Liver (tissue), 8 donors: ENCODE measurements at regions not wholly inside any gene's neighbourhood (a gene's known extent, or its start where the extent isn't known, plus 50 kb on each side); places are given as distances from the start of the nearest gene placed in this dataset.

Source experiments
- DNase-seq: peaks from one replicate; pipeline ENCODE4 v3.0.0-alpha.2; 2017; ENCODE audit warnings: low spot score
- H3K27ac ChIP-seq, 2 donors: one replicate each; pipeline ENCODE4 v1.7.0; 2013; ENCODE audit warnings: inconsistent platforms in 2 of 2, low read length in 2 of 2, control low read depth in 1 of 2, low read depth in 1 of 2, mild to moderate bottlenecking in 1 of 2
- H3K27me3 ChIP-seq, 4 donors: one replicate each; pipeline versions ENCODE4 v1.6.1 to v1.7.0; 2013; ENCODE audit warnings: low read length in 3 of 4, inconsistent platforms in 1 of 4, mild to moderate bottlenecking in 1 of 4, moderate library complexity in 1 of 4; ENCODE audit not compliant: control insufficient read depth in 4 of 4, insufficient read depth in 4 of 4
- H3K36me3 ChIP-seq, 4 donors: one replicate each; pipeline versions ENCODE4 v1.6.1 to v1.7.0; 2013; ENCODE audit warnings: low read length in 3 of 4, mild to moderate bottlenecking in 3 of 4, low read depth in 1 of 4, moderate library complexity in 1 of 4; ENCODE audit not compliant: control insufficient read depth in 4 of 4, insufficient read depth in 3 of 4
- H3K4me1 ChIP-seq, 4 donors: one replicate each; pipeline versions ENCODE4 v1.6.1 to v1.7.0; 2013; ENCODE audit warnings: low read length in 3 of 4, mild to moderate bottlenecking in 3 of 4, moderate library complexity in 1 of 4; ENCODE audit not compliant: control insufficient read depth in 4 of 4, insufficient read depth in 4 of 4
- H3K4me3 ChIP-seq, 3 donors: one replicate each; pipeline versions ENCODE4 v1.6.1 to v1.7.0; 2013; ENCODE audit warnings: low read length in 3 of 3, control low read depth in 1 of 3, low read depth in 1 of 3, mild to moderate bottlenecking in 1 of 3
- H3K9ac ChIP-seq, 2 donors: one replicate each; pipeline ENCODE4 v1.7.0; 2013; ENCODE audit warnings: low read length in 2 of 2, mild to moderate bottlenecking in 2 of 2, moderate library complexity in 2 of 2, control low read depth in 1 of 2, low read depth in 1 of 2
- H3K9me3 ChIP-seq, 4 donors: one replicate each; pipeline versions ENCODE4 v1.6.1 to v1.7.0; 2013; ENCODE audit warnings: low read length in 3 of 4; ENCODE audit not compliant: control insufficient read depth in 4 of 4
- ATF3 ChIP-seq: IDR thresholded peaks from 2 replicates; pipeline ENCODE4 v1.6.1; 2016; ENCODE audit warnings: antibody characterized with exemption
- CTCF ChIP-seq: fragments of 150-350 bp; IDR thresholded peaks from 2 replicates; pipeline ENCODE4 v1.5.1; 2017; ENCODE audit warnings: improper control_type of control experiment, low read depth, low read length; ENCODE audit not compliant: missing input control
- EGR1 ChIP-seq, 2 donors: IDR thresholded peaks; 2 replicates each; pipeline ENCODE4 v1.6.1; 2016 to 2018; ENCODE audit warnings: antibody characterized with exemption in 2 of 2, low read depth in 2 of 2
- FOXA1 ChIP-seq: IDR thresholded peaks from 2 replicates; pipeline ENCODE4 v1.6.1; 2016; ENCODE audit warnings: antibody characterized with exemption
- FOXA2 ChIP-seq: IDR thresholded peaks from 2 replicates; pipeline ENCODE4 v1.6.1; 2016; ENCODE audit warnings: antibody characterized with exemption
- GABPA ChIP-seq, 2 donors: IDR thresholded peaks in 1 of 2; conservative IDR thresholded peaks in 1 of 2; 2 replicates each; pipeline ENCODE4 v1.6.1; 2016; ENCODE audit warnings: antibody characterized with exemption in 2 of 2, mild to moderate bottlenecking in 1 of 2, moderate library complexity in 1 of 2
- HNF4A ChIP-seq, 2 donors: conservative IDR thresholded peaks; 2 replicates each; pipeline ENCODE4 v1.6.1; 2016; ENCODE audit warnings: antibody characterized with exemption in 2 of 2, mild to moderate bottlenecking in 2 of 2
- HNF4G ChIP-seq: IDR thresholded peaks from 2 replicates; pipeline ENCODE4 v1.6.1; 2016; ENCODE audit warnings: antibody characterized with exemption
- JUND ChIP-seq, 2 donors: IDR thresholded peaks; 2 replicates each; pipeline ENCODE4 v1.6.1; 2016; ENCODE audit warnings: antibody characterized with exemption in 2 of 2
- MAX ChIP-seq: IDR thresholded peaks from 2 replicates; pipeline ENCODE4 v1.6.1; 2016; ENCODE audit warnings: antibody characterized with exemption
- NR2F2 ChIP-seq: IDR thresholded peaks from 2 replicates; pipeline ENCODE4 v1.6.1; 2016; ENCODE audit warnings: antibody characterized with exemption
- RAD21 ChIP-seq, 2 donors: IDR thresholded peaks; 2 replicates each; pipeline ENCODE4 v1.6.1; 2016; ENCODE audit warnings: antibody characterized with exemption in 2 of 2, mild to moderate bottlenecking in 2 of 2
- REST ChIP-seq: IDR thresholded peaks from 2 replicates; pipeline ENCODE4 v1.6.1; 2016; ENCODE audit warnings: antibody characterized with exemption, mild to moderate bottlenecking
- RXRA ChIP-seq, 2 donors: IDR thresholded peaks; 2 replicates each; pipeline ENCODE4 v1.6.1; 2017 to 2018; ENCODE audit warnings: antibody characterized with exemption in 2 of 2, mild to moderate bottlenecking in 1 of 2
- SP1 ChIP-seq: IDR thresholded peaks from 2 replicates; pipeline ENCODE4 v1.6.1; 2018; ENCODE audit warnings: antibody characterized with exemption, mild to moderate bottlenecking
- TAF1 ChIP-seq: conservative IDR thresholded peaks from 2 replicates; pipeline ENCODE4 v1.6.1; 2016; ENCODE audit warnings: antibody characterized with exemption, mild to moderate bottlenecking
- YY1 ChIP-seq: IDR thresholded peaks from 2 replicates; pipeline ENCODE4 v1.6.1; 2016; ENCODE audit warnings: antibody characterized with exemption, mild to moderate bottlenecking
- WGBS: extraction: QIAGEN DNeasy Blood & Tissue Kit; methylation state at CpG from one replicate; pipeline ENCODE4 v1.1.7; 2013; 5-methylcytosine and 5-hydroxymethylcytosine counted together
- TF ChIP-seq, protein P1 (sequence below): IDR thresholded peaks from 2 replicates; pipeline ENCODE4 v1.6.1; 2016; ENCODE audit warnings: antibody characterized with exemption
- donor health status: healthy.
- donor health status: healthy.
- donor health status: healthy.
- donor health status: healthy.
- donor health status: healthy.

GRCh38 chr4:123884922-123885321 is 488.3 kb downstream of the SPRY1 start:
- no peak for DNase-seq
- H3K27ac ChIP-seq: no peak overlapping the region
- WGBS: 88% methylated on average over 6 of the region's 6 CpGs
- H3K4me1 ChIP-seq: no peaks in the 10 kb centered on the region
- no peak for TF ChIP-seq YY1
- TF ChIP-seq JUND (IDR thresholded peaks at IDR 0.05): no peak
- TF ChIP-seq GABPA (IDR thresholded peaks at IDR 0.05 in 1 of 2, conservative IDR thresholded peaks at IDR 0.05 in 1 of 2): no peak
- H3K27me3 ChIP-seq: peaks cover 0 to 3% (median 0%) of the 10 kb centered on the region in 4 donors
- H3K36me3 ChIP-seq: no peaks in the 10 kb centered on the region
- H3K4me3 ChIP-seq: no peak overlapping the region
- no peaks in the 10 kb centered on the region for H3K9me3 ChIP-seq
- no peak overlapping the region for H3K9ac ChIP-seq

GRCh38 chr4:123889507-123889906 is 492.9 kb downstream of the SPRY1 start:
- H3K27me3 ChIP-seq: peaks cover 0 to 3% (median 0%) of the 10 kb centered on the region in 4 donors
- no peak overlapping the region for H3K4me3 ChIP-seq
- no peak overlapping the region for H3K9ac ChIP-seq
- H3K27ac ChIP-seq: no peak overlapping the region
- DNase-seq: no peak
- 71% methylated on average over 1 of the region's 1 CpG for WGBS
- no peaks in the 10 kb centered on the region for H3K36me3 ChIP-seq
- no peaks in the 10 kb centered on the region for H3K9me3 ChIP-seq
- peaks cover 0 to 2% (median 0%) of the 10 kb centered on the region in 4 donors for H3K4me1 ChIP-seq
- TF ChIP-seq MAX: no peak
- no peak for TF ChIP-seq EGR1 (IDR thresholded peaks at IDR 0.05; ENCODE audit: low read depth in 2 of 2)
- peak in 1 of 2 donors; percentile 31 for TF ChIP-seq RAD21 (IDR thresholded peaks at IDR 0.05)
- no peak for TF ChIP-seq TAF1
- TF ChIP-seq NR2F2: peak; percentile 95
- no peak for TF ChIP-seq YY1

GRCh38 chr4:123890889-123891288 is 494.3 kb downstream of the SPRY1 start:
- H3K36me3 ChIP-seq: no peaks in the 10 kb centered on the region
- H3K9ac ChIP-seq: no peak overlapping the region
- no peak overlapping the region for H3K27ac ChIP-seq
- H3K9me3 ChIP-seq: no peaks in the 10 kb centered on the region
- no peak for TF ChIP-seq HNF4A (conservative IDR thresholded peaks at IDR 0.05)
- TF ChIP-seq FOXA1: no peak
- no peak for TF ChIP-seq GABPA (IDR thresholded peaks at IDR 0.05 in 1 of 2, conservative IDR thresholded peaks at IDR 0.05 in 1 of 2)
- TF ChIP-seq YY1: no peak
- TF ChIP-seq NR2F2: no peak
- no peak for TF ChIP-seq JUND (IDR thresholded peaks at IDR 0.05)
- no peak for TF ChIP-seq FOXA2
- no peak for TF ChIP-seq MAX
- TF ChIP-seq ATF3: no peak
- no peak for TF ChIP-seq TAF1
- no peak for TF ChIP-seq RAD21 (IDR thresholded peaks at IDR 0.05)
- TF ChIP-seq REST: no peak
- TF ChIP-seq EGR1 (IDR thresholded peaks at IDR 0.05; ENCODE audit: low read depth in 2 of 2): no peak
- no peak for TF ChIP-seq SP1
- TF ChIP-seq CTCF: no peak
- TF ChIP-seq, protein P1, sequence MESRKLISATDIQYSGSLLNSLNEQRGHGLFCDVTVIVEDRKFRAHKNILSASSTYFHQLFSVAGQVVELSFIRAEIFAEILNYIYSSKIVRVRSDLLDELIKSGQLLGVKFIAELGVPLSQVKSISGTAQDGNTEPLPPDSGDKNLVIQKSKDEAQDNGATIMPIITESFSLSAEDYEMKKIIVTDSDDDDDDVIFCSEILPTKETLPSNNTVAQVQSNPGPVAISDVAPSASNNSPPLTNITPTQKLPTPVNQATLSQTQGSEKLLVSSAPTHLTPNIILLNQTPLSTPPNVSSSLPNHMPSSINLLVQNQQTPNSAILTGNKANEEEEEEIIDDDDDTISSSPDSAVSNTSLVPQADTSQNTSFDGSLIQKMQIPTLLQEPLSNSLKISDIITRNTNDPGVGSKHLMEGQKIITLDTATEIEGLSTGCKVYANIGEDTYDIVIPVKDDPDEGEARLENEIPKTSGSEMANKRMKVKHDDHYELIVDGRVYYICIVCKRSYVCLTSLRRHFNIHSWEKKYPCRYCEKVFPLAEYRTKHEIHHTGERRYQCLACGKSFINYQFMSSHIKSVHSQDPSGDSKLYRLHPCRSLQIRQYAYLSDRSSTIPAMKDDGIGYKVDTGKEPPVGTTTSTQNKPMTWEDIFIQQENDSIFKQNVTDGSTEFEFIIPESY: no peak
- no peak for TF ChIP-seq RXRA (IDR thresholded peaks at IDR 0.05)
- no peak for TF ChIP-seq HNF4G
- H3K4me1 ChIP-seq: peaks cover 0 to 2% (median 0%) of the 10 kb centered on the region in 4 donors
- peaks cover 0 to 3% (median 0%) of the 10 kb centered on the region in 4 donors for H3K27me3 ChIP-seq
- H3K4me3 ChIP-seq: no peak overlapping the region
- WGBS: 76% methylated on average over 3 of the region's 3 CpGs
- no peak for DNase-seq
